Cardiac fibroblast (primary cell): ENCODE measurements at regions not wholly inside any gene's neighbourhood (a gene's known extent, or its start where the extent isn't known, plus 50 kb on each side); places are given as distances from the start of the nearest gene placed in this dataset.

ENCODE experiments used
- DNase-seq, 2 donors: peaks; one replicate each; pipeline versions ENCODE4 v3.0.0 to v3.0.0-alpha.2; 2010; ENCODE audit warnings: low read depth in 2 of 2
- H3K4me3 ChIP-seq, 2 donors: replicated peaks in 1 of 2; 1 replicate in 1 of 2; 2 replicates in 1 of 2; pipeline ENCODE4 v1.5.1; 2011; ENCODE audit warnings: low read depth in 2 of 2, low read length in 2 of 2, mild to moderate bottlenecking in 2 of 2, moderate library complexity in 1 of 2
- CTCF ChIP-seq: IDR thresholded peaks from one replicate; pipeline ENCODE4 v1.5.1; 2011; ENCODE audit warnings: low read depth, mild to moderate bottlenecking, low read length, inconsistent platforms

- no peak for TF ChIP-seq CTCF
- DNase-seq = no peak
- H3K4me3 ChIP-seq = no peak overlapping the region
Measured at GRCh38 chr2:71882236-71882946, 265.3 kb downstream of the CYP26B1 start.

GRCh38 chr2:71880846-71881610 lies 266.6 kb downstream of the CYP26B1 start:
- DNase-seq = peak; percentile 64 to 78
- no peak for TF ChIP-seq CTCF
- H3K4me3 ChIP-seq = no peak overlapping the region

- no peak for TF ChIP-seq CTCF
- no peak for DNase-seq
- H3K4me3 ChIP-seq = no peak overlapping the region
Measured at GRCh38 chr2:71880287-71880686, 267.4 kb downstream of the CYP26B1 start.

- peak in 1 of 2 donors; percentile 21 for DNase-seq
- H3K4me3 ChIP-seq = no peak overlapping the region
- TF ChIP-seq CTCF = no peak
Measured at GRCh38 chr2:71879509-71880184, 268.0 kb downstream of the CYP26B1 start.

GRCh38 chr2:71878626-71879508 lies 268.8 kb downstream of the CYP26B1 start:
- TF ChIP-seq CTCF = no peak
- DNase-seq = no peak
- H3K4me3 ChIP-seq = no peak overlapping the region

GRCh38 chr2:71877636-71878035 lies 270.0 kb downstream of the CYP26B1 start:
- H3K4me3 ChIP-seq = no peak overlapping the region
- DNase-seq = no peak
- no peak for TF ChIP-seq CTCF
